ENCODE measurements at regions not wholly inside any gene's neighbourhood (a gene's known extent, or its start where the extent isn't known, plus 50 kb on each side); places are given as distances from the start of the nearest gene placed in this dataset.

GRCh38 chr16:26856791-26857190 is 209.9 kb upstream of the C16orf82 start:
- Histone ChIP-seq H3K4me3 (replicated peaks in 1 of 3; ENCODE audit: insufficient read depth in 1 of 3, low read depth in 2 of 3, low read length in 3 of 3) (no peak overlapping the region), H3K27ac (ENCODE audit: extremely low read length, insufficient read depth, low read length) (no peak overlapping the region), H3K27me3 (ENCODE audit: control insufficient read depth in 1 of 2, insufficient read depth in 2 of 2, low read length in 2 of 2) (no peaks in the 10 kb centered on the region), H2AFZ (ENCODE audit: low read length) (no peak overlapping the region), H3K9me3 (ENCODE audit: low read length) (peaks cover 11% of the 10 kb centered on the region; the same call in 1 of the 2 replicates), H3K4me1 (ENCODE audit: insufficient read depth, low read length) (no peaks in the 10 kb centered on the region), H3K79me2 (ENCODE audit: insufficient read depth, low read length) (no peaks in the 10 kb centered on the region), H3K36me3 (replicated peaks in 1 of 2; ENCODE audit: control insufficient read depth in 1 of 2, insufficient read depth in 2 of 2, low read length in 2 of 2) (no peaks in the 10 kb centered on the region), H3K4me2 (ENCODE audit: low read depth, low read length) (no peak overlapping the region), H4K20me1 (ENCODE audit: insufficient read depth, low read length) (no peaks in the 10 kb centered on the region), H3K9ac (ENCODE audit: insufficient read depth, low read depth, low read length) (no peak overlapping the region)
- POLR2A ChIA-PET: no interaction called here
- no TSS peak for BruUV-seq (replicated peaks)
- FAIRE-seq (no peak), DNase-seq (ENCODE audit: low spot score) (no peak), ATAC-seq (no peak)
- intact Hi-C loops (cut with micrococcal nuclease; ENCODE audit: unreplicated experiment) (no loop called here), in situ Hi-C loops (cut with HindIII; ENCODE audit: extremely low pct_ligation_motif_present, low pct_unique_long_range_greater_than_20kb) (no loop called here)
- no peak for TF ChIP-seq TAF1 (CRISPR knock-in tag; IDR thresholded peaks at IDR 0.05)
- no peak for TF ChIP-seq ZFY (CRISPR knock-in tag; IDR thresholded peaks at IDR 0.05)
- TF ChIP-seq HMG20B (CRISPR knock-in tag; conservative IDR thresholded peaks at IDR 0.05): no peak
- no peak for TF ChIP-seq RFX1 (IDR thresholded peaks at IDR 0.05)
- no peak for TF ChIP-seq ZFP82 (CRISPR knock-in tag; IDR thresholded peaks at IDR 0.05; ENCODE audit: borderline replicate concordance)
- TF ChIP-seq ZFP41 (CRISPR knock-in tag; IDR thresholded peaks at IDR 0.05; ENCODE audit: borderline replicate concordance): no peak
- TF ChIP-seq ZNF770 (CRISPR knock-in tag; IDR thresholded peaks at IDR 0.05): no peak
- TF ChIP-seq ZNF788 (CRISPR knock-in tag; IDR thresholded peaks at IDR 0.05; ENCODE audit: borderline replicate concordance): no peak
- TF ChIP-seq ZNF441 (CRISPR knock-in tag; IDR thresholded peaks at IDR 0.05; ENCODE audit: borderline replicate concordance): no peak
- TF ChIP-seq TARDBP (CRISPR knock-in tag; IDR thresholded peaks at IDR 0.05): no peak
- no peak for TF ChIP-seq CERS6 (CRISPR knock-in tag; IDR thresholded peaks at IDR 0.05)
- 6% methylated on average over 5 of the region's 5 CpGs for WGBS (ENCODE audit: low lambda C conversion rate)
- CTCF ChIA-PET (ENCODE audit: low intra/inter-chr PET ratio, low total read pairs): no interaction called here

Data from HepG2 (cell line).